Parathyroid adenoma (tissue), 2 donors: ENCODE measurements at regions not wholly inside any gene's neighbourhood (a gene's known extent, or its start where the extent isn't known, plus 50 kb on each side); places are given as distances from the start of the nearest gene placed in this dataset.

Experiments used
- H2AFZ ChIP-seq: fragments of 300-600 bp; sonication (generic); one replicate; pipeline ENCODE4 v1.7.0; 2017; ENCODE audit warnings: antibody characterized with exemption, mild to moderate bottlenecking
- H3K27ac ChIP-seq: fragments of 300-600 bp; sonication (generic); one replicate; pipeline ENCODE4 v1.7.0; 2017
- H3K27me3 ChIP-seq: fragments of 300-600 bp; sonication (generic); one replicate; pipeline ENCODE4 v1.7.0; 2017; ENCODE audit warnings: low read length; ENCODE audit not compliant: control insufficient read depth, insufficient read depth
- H3K36me3 ChIP-seq: fragments of 300-600 bp; sonication (generic); one replicate; pipeline ENCODE4 v1.7.0; 2017; ENCODE audit warnings: low read length; ENCODE audit not compliant: control insufficient read depth, insufficient read depth
- H3K4me1 ChIP-seq: fragments of 300-600 bp; sonication (generic); one replicate; pipeline ENCODE4 v1.7.0; 2017; ENCODE audit warnings: control low read depth
- H3K4me2 ChIP-seq: fragments of 300-600 bp; sonication (generic); one replicate; pipeline ENCODE4 v1.7.0; 2017; ENCODE audit warnings: low read length
- H3K4me3 ChIP-seq: fragments of 300-600 bp; sonication (generic); one replicate; pipeline ENCODE4 v1.7.0; 2017; ENCODE audit warnings: low read depth, low read length
- H3K79me2 ChIP-seq: fragments of 300-600 bp; sonication (generic); one replicate; pipeline ENCODE4 v1.7.0; 2017; ENCODE audit warnings: control low read depth
- H3K9ac ChIP-seq: fragments of 300-600 bp; sonication (generic); one replicate; pipeline ENCODE4 v1.7.0; 2017; ENCODE audit warnings: mild to moderate bottlenecking
- H3K9me3 ChIP-seq: fragments of 300-600 bp; sonication (generic); one replicate; pipeline ENCODE4 v1.7.0; 2017; ENCODE audit warnings: low read length; ENCODE audit not compliant: control insufficient read depth
- TF ChIP-seq, protein P1 (sequence below): fragments of 300-600 bp; sonication (generic); IDR thresholded peaks from one replicate; pipeline ENCODE4 v1.7.0; 2017; ENCODE audit warnings: antibody characterized with exemption, mild to moderate bottlenecking
- donor health status: primary hyperparathyroidism.

DNA sequence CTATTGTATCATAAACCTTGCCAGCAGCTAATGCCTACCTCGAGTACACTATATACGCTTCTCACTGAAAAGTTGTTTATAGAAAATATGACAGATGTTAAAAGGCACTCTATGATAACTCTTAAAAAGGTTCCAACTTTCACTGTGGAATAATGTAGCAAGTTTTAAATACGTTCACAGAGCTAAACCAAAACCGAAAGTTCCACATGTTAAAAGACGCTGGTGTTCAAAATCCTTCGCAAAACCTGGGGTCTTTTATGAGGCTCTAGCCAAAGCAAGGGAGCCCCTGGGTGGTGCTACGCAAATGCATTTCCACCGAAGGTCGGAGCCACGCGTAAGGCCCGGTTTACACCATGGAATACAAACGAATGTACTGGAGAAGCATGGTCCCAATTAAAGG is 103.7 kb upstream of the TENM3 start:
- Histone ChIP-seq H3K79me2 (no peaks in the 10 kb centered on the region), H3K27me3 (no peaks in the 10 kb centered on the region), H3K27ac (no peak overlapping the region), H3K4me3 (no peak overlapping the region), H2AFZ (no peak overlapping the region), H3K36me3 (no peaks in the 10 kb centered on the region), H3K4me1 (no peaks in the 10 kb centered on the region), H3K9me3 (no peaks in the 10 kb centered on the region), H3K9ac (no peak overlapping the region), H3K4me2 (no peak overlapping the region)
- TF ChIP-seq, protein P1, sequence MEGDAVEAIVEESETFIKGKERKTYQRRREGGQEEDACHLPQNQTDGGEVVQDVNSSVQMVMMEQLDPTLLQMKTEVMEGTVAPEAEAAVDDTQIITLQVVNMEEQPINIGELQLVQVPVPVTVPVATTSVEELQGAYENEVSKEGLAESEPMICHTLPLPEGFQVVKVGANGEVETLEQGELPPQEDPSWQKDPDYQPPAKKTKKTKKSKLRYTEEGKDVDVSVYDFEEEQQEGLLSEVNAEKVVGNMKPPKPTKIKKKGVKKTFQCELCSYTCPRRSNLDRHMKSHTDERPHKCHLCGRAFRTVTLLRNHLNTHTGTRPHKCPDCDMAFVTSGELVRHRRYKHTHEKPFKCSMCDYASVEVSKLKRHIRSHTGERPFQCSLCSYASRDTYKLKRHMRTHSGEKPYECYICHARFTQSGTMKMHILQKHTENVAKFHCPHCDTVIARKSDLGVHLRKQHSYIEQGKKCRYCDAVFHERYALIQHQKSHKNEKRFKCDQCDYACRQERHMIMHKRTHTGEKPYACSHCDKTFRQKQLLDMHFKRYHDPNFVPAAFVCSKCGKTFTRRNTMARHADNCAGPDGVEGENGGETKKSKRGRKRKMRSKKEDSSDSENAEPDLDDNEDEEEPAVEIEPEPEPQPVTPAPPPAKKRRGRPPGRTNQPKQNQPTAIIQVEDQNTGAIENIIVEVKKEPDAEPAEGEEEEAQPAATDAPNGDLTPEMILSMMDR: no peak

DNA sequence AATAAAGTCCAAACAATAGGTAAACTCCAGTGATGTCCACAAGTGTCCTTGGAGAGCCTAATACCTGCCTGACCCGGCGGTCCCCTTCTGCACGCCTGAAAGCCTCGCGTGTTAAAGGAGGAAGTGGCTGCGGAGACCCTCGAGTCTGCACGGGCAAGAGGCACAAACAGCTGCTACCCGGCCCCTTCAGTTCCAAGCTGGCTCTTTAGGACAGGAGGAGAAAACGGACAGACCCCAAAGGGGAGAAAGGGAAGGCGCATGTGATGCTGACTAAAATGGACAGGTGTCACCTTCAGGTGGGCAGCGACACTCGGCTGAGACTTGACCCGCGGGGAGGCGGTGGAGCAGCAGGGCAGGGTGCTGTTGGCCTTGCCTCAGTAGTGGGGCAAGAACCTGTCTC is 102.7 kb upstream of the TENM3 start:
- Histone ChIP-seq H3K27me3 (no peaks in the 10 kb centered on the region), H3K36me3 (no peaks in the 10 kb centered on the region), H3K27ac (no peak overlapping the region), H3K4me2 (no peak overlapping the region), H2AFZ (no peak overlapping the region), H3K79me2 (no peaks in the 10 kb centered on the region), H3K9me3 (no peaks in the 10 kb centered on the region), H3K9ac (no peak overlapping the region), H3K4me3 (no peak overlapping the region), H3K4me1 (no peaks in the 10 kb centered on the region)
- TF ChIP-seq, protein P1: no peak

DNA sequence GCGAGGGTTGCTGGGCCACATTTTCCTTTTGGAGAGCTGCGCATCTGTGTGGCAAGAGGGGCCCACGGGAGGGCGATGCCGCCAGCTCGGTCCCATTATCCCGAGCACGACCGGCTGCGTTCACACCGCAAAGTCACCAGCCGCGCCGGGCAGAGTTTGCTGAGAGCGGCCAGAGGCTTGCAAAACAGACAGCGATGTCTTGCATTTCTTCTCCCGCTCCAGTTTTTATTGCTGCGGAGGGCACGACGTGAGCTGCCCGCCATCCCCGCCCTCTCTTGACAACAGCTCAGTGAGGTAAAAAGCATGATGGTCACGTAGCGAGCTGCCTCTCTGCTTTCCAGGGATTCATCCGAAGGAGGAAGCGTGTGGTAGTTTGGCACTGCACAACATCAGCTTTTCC is 102.1 kb upstream of the TENM3 start:
- no peak overlapping the region for H3K27ac ChIP-seq

DNA sequence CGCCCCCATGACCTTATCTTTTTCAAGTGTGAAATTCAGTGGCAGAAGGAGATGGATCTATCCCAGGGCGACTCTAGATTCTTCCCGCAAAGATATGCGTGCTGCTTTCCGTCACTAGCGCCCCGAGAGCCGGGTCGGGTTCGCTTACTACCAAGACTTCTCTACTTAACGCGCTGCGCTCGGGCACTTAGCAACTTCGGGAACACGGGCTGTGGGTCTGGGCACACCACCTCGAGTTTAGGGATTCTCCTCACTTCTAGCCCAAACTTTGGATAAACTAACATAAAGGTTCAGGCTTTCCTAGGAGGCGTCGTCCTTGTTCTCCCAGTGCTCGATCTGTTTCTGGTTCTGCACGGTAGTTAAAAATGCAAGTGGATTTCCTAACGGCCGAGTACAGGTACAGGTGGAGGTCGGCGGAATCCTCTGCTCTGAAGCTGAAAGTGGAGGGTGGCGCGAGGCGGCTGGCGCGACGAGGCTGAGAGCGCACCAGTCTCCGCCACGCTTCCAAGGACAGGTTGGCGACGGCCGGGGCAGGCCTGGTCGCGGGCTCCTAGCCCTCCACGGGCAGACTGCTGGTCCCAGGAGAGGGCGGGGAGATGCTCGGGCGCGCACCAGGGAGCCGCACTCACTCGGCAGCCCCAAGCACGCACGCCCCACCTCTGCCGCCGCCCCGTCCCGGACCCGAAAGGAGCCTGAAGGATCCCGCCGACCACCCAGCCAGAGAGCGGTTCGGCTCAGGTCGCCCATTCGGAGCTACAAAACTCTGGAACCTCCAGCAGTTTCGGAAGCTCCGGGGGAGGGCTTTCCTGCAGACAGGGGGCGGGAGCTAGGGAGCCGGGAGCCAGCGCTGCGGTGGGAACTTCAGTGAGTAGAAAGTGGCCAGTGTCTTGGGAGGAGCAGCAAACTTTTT is 100.8 kb upstream of the TENM3 start:
- no peak overlapping the region for H3K9ac ChIP-seq
- no peak overlapping the region for H3K27ac ChIP-seq

More for the DNA sequence above, 102.1 kb upstream of the TENM3 start:
- TF ChIP-seq, protein P1: no peak
- Histone ChIP-seq H3K27me3 (no peaks in the 10 kb centered on the region), H3K9ac (no peak overlapping the region), H3K36me3 (no peaks in the 10 kb centered on the region), H3K4me2 (no peak overlapping the region), H2AFZ (no peak overlapping the region), H3K9me3 (no peaks in the 10 kb centered on the region), H3K4me1 (no peaks in the 10 kb centered on the region), H3K4me3 (no peak overlapping the region), H3K79me2 (no peaks in the 10 kb centered on the region)

More for the DNA sequence above, 100.8 kb upstream of the TENM3 start:
- Histone ChIP-seq H3K27me3 (no peaks in the 10 kb centered on the region), H3K36me3 (no peaks in the 10 kb centered on the region), H2AFZ (peak overlapping the region; percentile 46), H3K9me3 (no peaks in the 10 kb centered on the region), H3K4me1 (no peaks in the 10 kb centered on the region), H3K79me2 (no peaks in the 10 kb centered on the region), H3K4me2 (peak overlapping the region; percentile 71), H3K4me3 (peak overlapping the region; percentile 57)
- TF ChIP-seq, protein P1: no peak
